ENCODE measurements at regions not wholly inside any gene's neighbourhood (a gene's known extent, or its start where the extent isn't known, plus 50 kb on each side); places are given as distances from the start of the nearest gene placed in this dataset.

DNA sequence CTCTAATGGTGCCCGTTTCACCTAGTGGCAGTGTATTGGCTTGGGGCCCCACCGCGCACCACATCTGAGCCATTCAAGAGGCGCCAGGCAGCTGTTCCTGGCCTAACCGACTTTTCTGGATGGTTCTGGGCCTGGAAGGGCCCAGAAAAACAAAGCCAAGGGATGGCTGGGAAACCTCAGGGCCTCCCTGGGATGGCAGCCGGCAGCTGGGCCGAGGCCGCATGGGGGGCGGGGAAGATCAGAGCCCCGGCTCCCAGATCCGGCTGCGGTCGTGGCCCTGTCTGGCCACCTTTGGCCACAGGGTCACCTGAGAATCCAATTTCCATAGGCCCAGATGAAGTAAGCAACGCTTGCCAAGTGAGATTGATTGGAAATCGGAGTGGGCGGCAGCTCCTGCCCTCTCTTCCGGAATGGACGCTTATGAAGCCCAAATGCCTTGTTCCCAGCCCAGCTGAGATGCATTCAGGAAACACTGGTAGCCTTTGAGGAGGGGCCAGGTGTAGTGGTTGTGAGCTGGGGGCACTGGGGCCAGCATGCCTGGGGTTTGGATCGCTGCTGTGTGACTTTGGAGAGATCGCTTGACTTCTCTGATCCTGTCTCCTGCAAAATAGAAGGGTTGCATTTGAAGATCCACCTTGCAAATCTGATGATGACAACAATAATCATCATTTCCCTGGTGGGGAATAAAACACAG is 163.8 kb upstream of the GSE1 start (continued):
- TF ChIP-seq PHF21A (CRISPR knock-in tag; IDR thresholded peaks at IDR 0.05) (peak; percentile 95), RARG (CRISPR knock-in tag; IDR thresholded peaks at IDR 0.05; ENCODE audit: low read depth) (no peak), RARA (CRISPR knock-in tag; IDR thresholded peaks at IDR 0.05) (peak; percentile 64), ZNF264 (CRISPR knock-in tag; IDR thresholded peaks at IDR 0.05) (peak; percentile 4; the same call in 1 of the 2 replicates), ZNF343 (CRISPR knock-in tag; IDR thresholded peaks at IDR 0.05) (no peak), MTA3 (CRISPR knock-in tag; IDR thresholded peaks at IDR 0.05) (no peak), ZNF547 (CRISPR knock-in tag; IDR thresholded peaks at IDR 0.05) (no peak), PPARG (CRISPR knock-in tag; conservative IDR thresholded peaks at IDR 0.05) (no peak), NFKB2 (CRISPR knock-in tag; IDR thresholded peaks at IDR 0.05; ENCODE audit: borderline replicate concordance) (no peak), SCMH1 (CRISPR knock-in tag; IDR thresholded peaks at IDR 0.05; ENCODE audit: borderline replicate concordance) (no peak), ELF1 (CRISPR knock-in tag; IDR thresholded peaks at IDR 0.05) (no peak; the same call in 1 of the 2 replicates), REXO4 (CRISPR knock-in tag; IDR thresholded peaks at IDR 0.05; ENCODE audit: borderline replicate concordance) (0 out of 2 replicates have a peak, but pooled peaks have one; percentile 84), SMAD3 (CRISPR knock-in tag; IDR thresholded peaks at IDR 0.05) (0 out of 2 replicates have a peak, but pooled peaks have one; percentile 13)
- TF ChIP-seq, protein P1, sequence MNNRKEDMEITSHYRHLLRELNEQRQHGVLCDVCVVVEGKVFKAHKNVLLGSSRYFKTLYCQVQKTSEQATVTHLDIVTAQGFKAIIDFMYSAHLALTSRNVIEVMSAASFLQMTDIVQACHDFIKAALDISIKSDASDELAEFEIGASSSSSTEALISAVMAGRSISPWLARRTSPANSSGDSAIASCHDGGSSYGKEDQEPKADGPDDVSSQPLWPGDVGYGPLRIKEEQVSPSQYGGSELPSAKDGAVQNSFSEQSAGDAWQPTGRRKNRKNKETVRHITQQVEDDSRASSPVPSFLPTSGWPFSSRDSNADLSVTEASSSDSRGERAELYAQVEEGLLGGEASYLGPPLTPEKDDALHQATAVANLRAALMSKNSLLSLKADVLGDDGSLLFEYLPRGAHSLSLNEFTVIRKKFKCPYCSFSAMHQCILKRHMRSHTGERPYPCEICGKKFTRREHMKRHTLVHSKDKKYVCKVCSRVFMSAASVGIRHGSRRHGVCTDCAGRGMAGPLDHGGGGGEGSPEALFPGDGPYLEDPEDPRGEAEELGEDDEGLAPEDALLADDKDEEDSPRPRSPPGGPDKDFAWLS (CRISPR knock-in tag; IDR thresholded peaks at IDR 0.05; ENCODE audit: borderline replicate concordance) = 0 out of 2 replicates have a peak, but pooled peaks have one; percentile 72
- TF ChIP-seq, protein P2, sequence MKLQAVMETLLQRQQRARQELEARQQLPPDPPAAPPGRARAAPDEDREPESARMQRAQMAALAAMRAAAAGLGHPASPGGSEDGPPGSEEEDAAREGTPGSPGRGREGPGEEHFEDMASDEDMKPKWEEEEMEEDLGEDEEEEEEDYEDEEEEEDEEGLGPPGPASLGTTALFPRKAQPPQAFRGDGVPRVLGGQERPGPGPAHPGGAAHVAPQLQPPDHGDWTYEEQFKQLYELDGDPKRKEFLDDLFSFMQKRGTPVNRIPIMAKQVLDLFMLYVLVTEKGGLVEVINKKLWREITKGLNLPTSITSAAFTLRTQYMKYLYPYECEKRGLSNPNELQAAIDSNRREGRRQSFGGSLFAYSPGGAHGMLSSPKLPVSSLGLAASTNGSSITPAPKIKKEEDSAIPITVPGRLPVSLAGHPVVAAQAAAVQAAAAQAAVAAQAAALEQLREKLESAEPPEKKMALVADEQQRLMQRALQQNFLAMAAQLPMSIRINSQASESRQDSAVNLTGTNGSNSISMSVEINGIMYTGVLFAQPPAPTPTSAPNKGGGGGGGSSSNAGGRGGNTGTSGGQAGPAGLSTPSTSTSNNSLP (IDR thresholded peaks at IDR 0.05; ENCODE audit: low read depth, low read length) = no peak
- TF ChIP-seq, protein P3, sequence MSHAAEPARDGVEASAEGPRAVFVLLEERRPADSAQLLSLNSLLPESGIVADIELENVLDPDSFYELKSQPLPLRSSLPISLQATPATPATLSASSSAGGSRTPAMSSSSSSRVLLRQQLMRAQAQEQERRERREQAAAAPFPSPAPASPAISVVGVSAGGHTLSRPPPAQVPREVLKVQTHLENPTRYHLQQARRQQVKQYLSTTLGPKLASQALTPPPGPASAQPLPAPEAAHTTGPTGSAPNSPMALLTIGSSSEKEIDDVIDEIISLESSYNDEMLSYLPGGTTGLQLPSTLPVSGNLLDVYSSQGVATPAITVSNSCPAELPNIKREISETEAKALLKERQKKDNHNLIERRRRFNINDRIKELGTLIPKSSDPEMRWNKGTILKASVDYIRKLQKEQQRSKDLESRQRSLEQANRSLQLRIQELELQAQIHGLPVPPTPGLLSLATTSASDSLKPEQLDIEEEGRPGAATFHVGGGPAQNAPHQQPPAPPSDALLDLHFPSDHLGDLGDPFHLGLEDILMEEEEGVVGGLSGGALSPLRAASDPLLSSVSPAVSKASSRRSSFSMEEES (CRISPR knock-in tag; IDR thresholded peaks at IDR 0.05) = no peak
- TF ChIP-seq, protein P4, sequence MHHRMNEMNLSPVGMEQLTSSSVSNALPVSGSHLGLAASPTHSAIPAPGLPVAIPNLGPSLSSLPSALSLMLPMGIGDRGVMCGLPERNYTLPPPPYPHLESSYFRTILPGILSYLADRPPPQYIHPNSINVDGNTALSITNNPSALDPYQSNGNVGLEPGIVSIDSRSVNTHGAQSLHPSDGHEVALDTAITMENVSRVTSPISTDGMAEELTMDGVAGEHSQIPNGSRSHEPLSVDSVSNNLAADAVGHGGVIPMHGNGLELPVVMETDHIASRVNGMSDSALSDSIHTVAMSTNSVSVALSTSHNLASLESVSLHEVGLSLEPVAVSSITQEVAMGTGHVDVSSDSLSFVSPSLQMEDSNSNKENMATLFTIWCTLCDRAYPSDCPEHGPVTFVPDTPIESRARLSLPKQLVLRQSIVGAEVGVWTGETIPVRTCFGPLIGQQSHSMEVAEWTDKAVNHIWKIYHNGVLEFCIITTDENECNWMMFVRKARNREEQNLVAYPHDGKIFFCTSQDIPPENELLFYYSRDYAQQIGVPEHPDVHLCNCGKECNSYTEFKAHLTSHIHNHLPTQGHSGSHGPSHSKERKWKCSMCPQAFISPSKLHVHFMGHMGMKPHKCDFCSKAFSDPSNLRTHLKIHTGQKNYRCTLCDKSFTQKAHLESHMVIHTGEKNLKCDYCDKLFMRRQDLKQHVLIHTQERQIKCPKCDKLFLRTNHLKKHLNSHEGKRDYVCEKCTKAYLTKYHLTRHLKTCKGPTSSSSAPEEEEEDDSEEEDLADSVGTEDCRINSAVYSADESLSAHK (CRISPR knock-in tag; IDR thresholded peaks at IDR 0.05; ENCODE audit: borderline replicate concordance) = no peak
- TF ChIP-seq, protein P5, sequence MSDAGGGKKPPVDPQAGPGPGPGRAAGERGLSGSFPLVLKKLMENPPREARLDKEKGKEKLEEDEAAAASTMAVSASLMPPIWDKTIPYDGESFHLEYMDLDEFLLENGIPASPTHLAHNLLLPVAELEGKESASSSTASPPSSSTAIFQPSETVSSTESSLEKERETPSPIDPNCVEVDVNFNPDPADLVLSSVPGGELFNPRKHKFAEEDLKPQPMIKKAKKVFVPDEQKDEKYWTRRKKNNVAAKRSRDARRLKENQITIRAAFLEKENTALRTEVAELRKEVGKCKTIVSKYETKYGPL (CRISPR knock-in tag; IDR thresholded peaks at IDR 0.05) = no peak
- TF ChIP-seq, protein P6, sequence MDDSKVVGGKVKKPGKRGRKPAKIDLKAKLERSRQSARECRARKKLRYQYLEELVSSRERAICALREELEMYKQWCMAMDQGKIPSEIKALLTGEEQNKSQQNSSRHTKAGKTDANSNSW (CRISPR knock-in tag; IDR thresholded peaks at IDR 0.05; ENCODE audit: borderline replicate concordance) = no peak
